GM12878 (cell line): ENCODE measurements at regions not wholly inside any gene's neighbourhood (a gene's known extent, or its start where the extent isn't known, plus 50 kb on each side); places are given as distances from the start of the nearest gene placed in this dataset.

ENCODE experiments used
- ATAC-seq: fragments of 200-7000 bp; cut with Tn5 transposase; 3 replicates; pipeline ENCODE4 v1.9.1; 2020; ENCODE audit warnings: mild to moderate bottlenecking, moderate library complexity
- BruUV-seq: library from RNA; stranded (reverse); fragments of 400-500 nt; replicated peaks from 2 replicates; lab custom pipeline; 2021; lab: Mats Ljungman, UMichigan
- CTCF ChIA-PET: fragments of 300-600 bp; sonication (Branson Sonifier 250); formaldehyde crosslinking; extraction: SDS; loops from one replicate; lab custom pipeline; 2021; ENCODE audit warnings: inconsistent platforms; lab: Yijun Ruan, JAX
- POLR2A ChIA-PET: fragments of 350-600 bp; formaldehyde crosslinking; extraction: SDS; loops from one replicate; lab custom pipeline; 2021; ENCODE audit warnings: inconsistent platforms; lab: Charles Lee
- RAD21 ChIA-PET: fragments of 300-600 bp; sonication (Branson Sonifier 250); formaldehyde crosslinking; loops from one replicate; lab custom pipeline; 2023; ENCODE audit warnings: antibody characterized with exemption; ENCODE audit not compliant: unreplicated experiment; lab: Charles Lee
- SMC1A ChIA-PET: fragments of 300-600 bp; sonication (Branson Sonifier 250); formaldehyde crosslinking; loops from one replicate; lab custom pipeline; 2023; ENCODE audit not compliant: unreplicated experiment, uncharacterized antibody; lab: Charles Lee
- DNase-seq: peaks from one replicate; pipeline ENCODE4 v3.0.0-alpha.2; 2011; ENCODE audit warnings: low read depth, low spot score
- FAIRE-seq: peaks from 3 replicates; lab custom pipeline; 2011; peaks lifted over from hg19 to GRCh38; lab: Jason Lieb, UNC
- H2AFZ ChIP-seq: 2 replicates; pipeline ENCODE4 v1.6.0; 2011; ENCODE audit warnings: low read depth, low read length, control low read depth; ENCODE audit not compliant: control insufficient read depth
- H3K27ac ChIP-seq: 2 replicates; pipeline ENCODE4 v1.5.1; 2011; ENCODE audit warnings: control low read depth; ENCODE audit not compliant: control insufficient read depth, insufficient read depth
- H3K27me3 ChIP-seq, 2 experiments: replicated peaks in 1 of 2; 2 replicates each; pipeline versions ENCODE4 v1.6.0 to v1.6.1; 2011; ENCODE audit warnings: low read length in 1 of 2; ENCODE audit not compliant: control insufficient read depth in 2 of 2, insufficient read depth in 2 of 2
- H3K36me3 ChIP-seq, 2 experiments: 2 replicates each; pipeline ENCODE4 v1.5.1; 2011; ENCODE audit warnings: low read length in 1 of 2; ENCODE audit not compliant: control insufficient read depth in 2 of 2, insufficient read depth in 2 of 2
- H3K4me1 ChIP-seq: 2 replicates; pipeline ENCODE4 v1.6.1; 2011; ENCODE audit warnings: mild to moderate bottlenecking, low read length, moderate library complexity, mixed read lengths; ENCODE audit not compliant: control insufficient read depth, insufficient read depth
- H3K4me2 ChIP-seq: 2 replicates; pipeline ENCODE4 v1.6.0; 2011; ENCODE audit warnings: control low read depth; ENCODE audit not compliant: control insufficient read depth, insufficient read depth
- H3K4me3 ChIP-seq: fragments of 200-600 bp; sonication (generic); 2 replicates; pipeline ENCODE4 v1.5.1; 2016
- H3K79me2 ChIP-seq: 2 replicates; pipeline ENCODE4 v1.6.0; 2011; ENCODE audit warnings: low read length; ENCODE audit not compliant: control insufficient read depth, insufficient read depth
- H3K9ac ChIP-seq: 2 replicates; pipeline ENCODE4 v1.8.0; 2011; ENCODE audit warnings: low read length, control low read depth, mixed read lengths; ENCODE audit not compliant: control insufficient read depth, insufficient read depth
- H3K9me3 ChIP-seq: replicated peaks from 3 replicates; pipeline ENCODE4 v1.5.1; 2011; ENCODE audit warnings: mild to moderate bottlenecking, low read length; ENCODE audit not compliant: control insufficient read depth, insufficient read depth
- H4K20me1 ChIP-seq: 2 replicates; pipeline ENCODE4 v1.6.0; 2011; ENCODE audit not compliant: control insufficient read depth, insufficient read depth
- BHLHE40 ChIP-seq, 2 experiments: fragments of 450-650 bp in 1 of 2; IDR thresholded peaks; 2 replicates each; pipeline ENCODE4 v1.6.1; 2011 to 2017; ENCODE audit warnings: low read depth in 2 of 2, borderline replicate concordance in 1 of 2, improper control_type of control experiment in 1 of 2, low read length in 1 of 2, mild to moderate bottlenecking in 1 of 2
- CHD2 ChIP-seq: IDR thresholded peaks from 2 replicates; pipeline ENCODE4 v1.6.1; 2011; ENCODE audit warnings: low read depth, low read length, improper control_type of control experiment, borderline replicate concordance
- ESRRA ChIP-seq: IDR thresholded peaks from 2 replicates; pipeline ENCODE4 v1.6.1; 2012; ENCODE audit warnings: mild to moderate bottlenecking, low read length, improper control_type of control experiment
- FOXM1 ChIP-seq: IDR thresholded peaks from 2 replicates; pipeline ENCODE4 v1.6.1; 2012; ENCODE audit warnings: low read depth, mild to moderate bottlenecking, inconsistent platforms, low read length, moderate library complexity
- HDAC6 ChIP-seq: fragments of 200-600 bp; sonication (generic); IDR thresholded peaks from one replicate; pipeline ENCODE4 v1.8.0; 2017; ENCODE audit warnings: antibody characterized with exemption; ENCODE audit not compliant: unreplicated experiment
- HDGF ChIP-seq: fragments of 450-650 bp; IDR thresholded peaks from 2 replicates; pipeline ENCODE4 v1.6.1; 2016; ENCODE audit warnings: antibody characterized with exemption
- MEF2B ChIP-seq: fragments of 450-650 bp; IDR thresholded peaks from 2 replicates; pipeline ENCODE4 v1.6.1; 2018; ENCODE audit warnings: mild to moderate bottlenecking, moderate library complexity; ENCODE audit not compliant: partially characterized antibody, poor library complexity, severe bottlenecking
- NFIC ChIP-seq: IDR thresholded peaks from 2 replicates; pipeline ENCODE4 v1.6.1; 2012; ENCODE audit warnings: low read depth, mild to moderate bottlenecking, inconsistent platforms, low read length, moderate library complexity
- NFXL1 ChIP-seq: fragments of 450-650 bp; IDR thresholded peaks from 2 replicates; pipeline ENCODE4 v1.6.1; 2017; ENCODE audit warnings: antibody characterized with exemption, mild to moderate bottlenecking, borderline replicate concordance
- NFYA ChIP-seq: IDR thresholded peaks from 2 replicates; pipeline ENCODE4 v1.6.1; 2011; ENCODE audit warnings: low read depth, mild to moderate bottlenecking, low read length, improper control_type of control experiment, borderline replicate concordance
- PAX5 ChIP-seq: IDR thresholded peaks from 2 replicates; pipeline ENCODE4 v1.6.1; 2011; ENCODE audit warnings: low read depth, low read length, borderline replicate concordance
- PAX8 ChIP-seq: fragments of 450-650 bp; IDR thresholded peaks from 2 replicates; pipeline ENCODE4 v1.6.1; 2017; ENCODE audit warnings: mild to moderate bottlenecking, moderate library complexity
- SREBF1 ChIP-seq: IDR thresholded peaks from 2 replicates; pipeline ENCODE4 v1.6.1; 2012; ENCODE audit warnings: mild to moderate bottlenecking, low read length
- TAF1 ChIP-seq: IDR thresholded peaks from 2 replicates; pipeline ENCODE4 v1.6.1; 2011; ENCODE audit warnings: mild to moderate bottlenecking, low read depth, low read length, borderline replicate concordance
- TCF7 ChIP-seq: IDR thresholded peaks from 2 replicates; pipeline ENCODE4 v1.6.1; 2014; ENCODE audit warnings: antibody characterized with exemption, borderline replicate concordance
- ZNF207 ChIP-seq: fragments of 450-650 bp; IDR thresholded peaks from 2 replicates; pipeline ENCODE4 v1.6.1; 2014; ENCODE audit warnings: antibody characterized with exemption, mild to moderate bottlenecking, borderline replicate concordance
- ZNF24 ChIP-seq: fragments of 450-650 bp; IDR thresholded peaks from 2 replicates; pipeline ENCODE4 v1.6.1; 2017; ENCODE audit warnings: antibody characterized with exemption, mild to moderate bottlenecking
- ZNF274 ChIP-seq: IDR thresholded peaks from one replicate; pipeline ENCODE4 v1.8.0; 2011; ENCODE audit not compliant: insufficient read length, insufficient read depth
- WGBS: methylation state at CpG from one replicate; pipeline ENCODE4 v1.1.6; 2016; ENCODE audit warnings: low lambda C conversion rate; ENCODE audit not compliant: insufficient replicate concordance, insufficient coverage; ENCODE audit errors: missing lambda C conversion rate; 5-methylcytosine and 5-hydroxymethylcytosine counted together
- in situ Hi-C: fragments of 300-500 bp; cut with MboI; formaldehyde crosslinking; loops from 9 replicates; pipeline ENCODE4 v1.14.3; 2018; ENCODE audit warnings: mixed read lengths
- intact Hi-C: fragments of 100-400 bp; cut with micrococcal nuclease; formaldehyde crosslinking; loops from one replicate; pipeline ENCODE4 v1.14.2; 2022; ENCODE audit not compliant: unreplicated experiment
- TF ChIP-seq, protein P1 (sequence below): IDR thresholded peaks from 2 replicates; pipeline ENCODE4 v1.6.1; 2011; ENCODE audit warnings: borderline replicate concordance, low read depth, mild to moderate bottlenecking, moderate library complexity, low read length; ENCODE audit not compliant: insufficient read depth, poor library complexity, severe bottlenecking
- TF ChIP-seq, protein P2 (sequence below): fragments of 450-650 bp; IDR thresholded peaks from 2 replicates; pipeline ENCODE4 v1.6.1; 2017; ENCODE audit warnings: mild to moderate bottlenecking, moderate library complexity

- TF ChIP-seq SREBF1: no peak
- no peak for TF ChIP-seq CHD2
- TF ChIP-seq TAF1: no peak
- TF ChIP-seq HDAC6: no peak
- TF ChIP-seq BHLHE40 (IDR thresholded peaks at IDR 0.05; ENCODE audit: borderline replicate concordance in 1 of 2, low read depth in 2 of 2, low read length in 1 of 2): no peak
- TF ChIP-seq ZNF24: no peak
- TF ChIP-seq, protein P1, sequence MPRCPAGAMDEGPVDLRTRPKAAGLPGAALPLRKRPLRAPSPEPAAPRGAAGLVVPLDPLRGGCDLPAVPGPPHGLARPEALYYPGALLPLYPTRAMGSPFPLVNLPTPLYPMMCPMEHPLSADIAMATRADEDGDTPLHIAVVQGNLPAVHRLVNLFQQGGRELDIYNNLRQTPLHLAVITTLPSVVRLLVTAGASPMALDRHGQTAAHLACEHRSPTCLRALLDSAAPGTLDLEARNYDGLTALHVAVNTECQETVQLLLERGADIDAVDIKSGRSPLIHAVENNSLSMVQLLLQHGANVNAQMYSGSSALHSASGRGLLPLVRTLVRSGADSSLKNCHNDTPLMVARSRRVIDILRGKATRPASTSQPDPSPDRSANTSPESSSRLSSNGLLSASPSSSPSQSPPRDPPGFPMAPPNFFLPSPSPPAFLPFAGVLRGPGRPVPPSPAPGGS: no peak
- TF ChIP-seq HDGF: no peak
- TF ChIP-seq NFYA: no peak
Observed at GRCh38 chr6:96727144-96727543, 110.1 kb downstream of the GPR63 start (continued).

GRCh38 chr6:96725296-96725695 is 112.0 kb downstream of the GPR63 start:
- FAIRE-seq (no peak), ATAC-seq (no peak), DNase-seq (no peak)
- Histone ChIP-seq H4K20me1 (no peaks in the 10 kb centered on the region), H3K27me3 (no peaks in the 10 kb centered on the region), H3K79me2 (no peaks in the 10 kb centered on the region), H3K4me3 (no peak overlapping the region), H3K9me3 (no peaks in the 10 kb centered on the region), H2AFZ (no peak overlapping the region), H3K36me3 (no peaks in the 10 kb centered on the region), H3K4me1 (no peaks in the 10 kb centered on the region), H3K4me2 (no peak overlapping the region), H3K9ac (no peak overlapping the region), H3K27ac (no peak overlapping the region)
- intact Hi-C loops (loop anchor here (10.0 kb wide), 1 partner anchor 330 kb away; no protein-coding TSS in a partner anchor), in situ Hi-C loops (no loop called here)
- SMC1A ChIA-PET: interaction anchor here (0.7 to 2.1 kb wide), 2 partner anchors 16 to 20 kb away, joined by 3 to 6 read pairs; no protein-coding TSS in a partner anchor
- RAD21 ChIA-PET: no interaction called here
- BruUV-seq: no TSS peak
- 62% methylated on average over 2 of the region's 2 CpGs for WGBS
- TF ChIP-seq PAX5 (no peak), PAX8 (no peak), ZNF274 (no peak), NFIC (no peak), NFXL1 (no peak), MEF2B (no peak), HDGF (no peak), SREBF1 (no peak), FOXM1 (no peak), ZNF207 (no peak), BHLHE40 (IDR thresholded peaks at IDR 0.05; ENCODE audit: borderline replicate concordance in 1 of 2, low read depth in 2 of 2, low read length in 1 of 2) (no peak), ESRRA (no peak), TCF7 (no peak)
- TF ChIP-seq, protein P2, sequence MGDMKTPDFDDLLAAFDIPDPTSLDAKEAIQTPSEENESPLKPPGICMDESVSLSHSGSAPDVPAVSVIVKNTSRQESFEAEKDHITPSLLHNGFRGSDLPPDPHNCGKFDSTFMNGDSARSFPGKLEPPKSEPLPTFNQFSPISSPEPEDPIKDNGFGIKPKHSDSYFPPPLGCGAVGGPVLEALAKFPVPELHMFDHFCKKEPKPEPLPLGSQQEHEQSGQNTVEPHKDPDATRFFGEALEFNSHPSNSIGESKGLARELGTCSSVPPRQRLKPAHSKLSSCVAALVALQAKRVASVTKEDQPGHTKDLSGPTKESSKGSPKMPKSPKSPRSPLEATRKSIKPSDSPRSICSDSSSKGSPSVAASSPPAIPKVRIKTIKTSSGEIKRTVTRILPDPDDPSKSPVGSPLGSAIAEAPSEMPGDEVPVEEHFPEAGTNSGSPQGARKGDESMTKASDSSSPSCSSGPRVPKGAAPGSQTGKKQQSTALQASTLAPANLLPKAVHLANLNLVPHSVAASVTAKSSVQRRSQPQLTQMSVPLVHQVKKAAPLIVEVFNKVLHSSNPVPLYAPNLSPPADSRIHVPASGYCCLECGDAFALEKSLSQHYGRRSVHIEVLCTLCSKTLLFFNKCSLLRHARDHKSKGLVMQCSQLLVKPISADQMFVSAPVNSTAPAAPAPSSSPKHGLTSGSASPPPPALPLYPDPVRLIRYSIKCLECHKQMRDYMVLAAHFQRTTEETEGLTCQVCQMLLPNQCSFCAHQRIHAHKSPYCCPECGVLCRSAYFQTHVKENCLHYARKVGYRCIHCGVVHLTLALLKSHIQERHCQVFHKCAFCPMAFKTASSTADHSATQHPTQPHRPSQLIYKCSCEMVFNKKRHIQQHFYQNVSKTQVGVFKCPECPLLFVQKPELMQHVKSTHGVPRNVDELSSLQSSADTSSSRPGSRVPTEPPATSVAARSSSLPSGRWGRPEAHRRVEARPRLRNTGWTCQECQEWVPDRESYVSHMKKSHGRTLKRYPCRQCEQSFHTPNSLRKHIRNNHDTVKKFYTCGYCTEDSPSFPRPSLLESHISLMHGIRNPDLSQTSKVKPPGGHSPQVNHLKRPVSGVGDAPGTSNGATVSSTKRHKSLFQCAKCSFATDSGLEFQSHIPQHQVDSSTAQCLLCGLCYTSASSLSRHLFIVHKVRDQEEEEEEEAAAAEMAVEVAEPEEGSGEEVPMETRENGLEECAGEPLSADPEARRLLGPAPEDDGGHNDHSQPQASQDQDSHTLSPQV: no peak
- CTCF ChIA-PET: interaction anchor here (2.0 kb wide), 1 partner anchor 11 kb away, joined by 4 read pairs; no protein-coding TSS in a partner anchor
- POLR2A ChIA-PET: no interaction called here
